Anterior cingulate cortex (tissue), 58 donors: ENCODE measurements at regions not wholly inside any gene's neighbourhood (a gene's known extent, or its start where the extent isn't known, plus 50 kb on each side); places are given as distances from the start of the nearest gene placed in this dataset.

Experiments used
- DNase-seq, 58 donors: peaks; one replicate each; lab custom pipeline; 2025; lab: John Stamatoyannopoulos, UW

GRCh38 chr9:129493002-129493705, 127.7 kb downstream of the C9orf50 start:
- DNase-seq: no peak

- peak in 5 of 58 donors; percentile 10 to 39 (median 32) for DNase-seq
Measured at GRCh38 chr9:129491487-129491855, 129.4 kb downstream of the C9orf50 start.

GRCh38 chr9:129490583-129491486, 130.1 kb downstream of the C9orf50 start:
- no peak for DNase-seq

GRCh38 chr9:129489838-129490582, 130.9 kb downstream of the C9orf50 start:
- DNase-seq: peak in 10 of 58 donors; percentile 19 to 53 (median 33)

- DNase-seq: peak in 40 of 58 donors; percentile 37 to 97 (median 70)
Measured at GRCh38 chr9:129487658-129488483, 133.0 kb downstream of the C9orf50 start.

- peak in 4 of 58 donors; percentile 20 to 44 (median 42) for DNase-seq
Measured at GRCh38 chr9:129486756-129487657, 133.9 kb downstream of the C9orf50 start.

GRCh38 chr9:129485145-129485774, 135.6 kb downstream of the C9orf50 start:
- DNase-seq: peak in 2 of 58 donors; percentile 17 to 24

GRCh38 chr9:129484352-129485000, 136.4 kb downstream of the C9orf50 start:
- no peak for DNase-seq

GRCh38 chr9:129483415-129484351, 137.2 kb downstream of the C9orf50 start:
- peak in 52 of 58 donors; percentile 22 to 86 (median 66) for DNase-seq

GRCh38 chr9:129482521-129483414, 138.1 kb downstream of the C9orf50 start:
- DNase-seq: peak in 51 of 58 donors; percentile 35 to 86 (median 70)

- DNase-seq: peak in 1 of 58 donors; percentile 21
Measured at GRCh38 chr9:129481810-129482511, 138.9 kb downstream of the C9orf50 start.

- no peak for DNase-seq
Measured at GRCh38 chr9:129481424-129481809, 139.5 kb downstream of the C9orf50 start.

GRCh38 chr9:129480745-129481144, 140.2 kb downstream of the C9orf50 start:
- DNase-seq: no peak

- no peak for DNase-seq
Measured at GRCh38 chr9:129480227-129480626, 140.7 kb downstream of the C9orf50 start.

- no peak for DNase-seq
Measured at GRCh38 chr9:129479631-129480011, 141.3 kb downstream of the C9orf50 start.
